Cardiac muscle cell (in vitro differentiated cells and primary cell): ENCODE measurements at regions not wholly inside any gene's neighbourhood (a gene's known extent, or its start where the extent isn't known, plus 50 kb on each side); places are given as distances from the start of the nearest gene placed in this dataset.
A peak's percentile ranks its signal among the peaks of the same experiment; 100 is the strongest.
"Not testable (repeated sequence)": the region's sequence is repeated elsewhere in the genome, so short reads cannot be mapped to it uniquely, and the experiment has no call there.

Source experiments
- DNase-seq, 2 donors: peaks; one replicate each; pipeline versions ENCODE4 v3.0.0 to v3.0.0-alpha.2; 2010 to 2017; ENCODE audit warnings: low read depth in 1 of 2, low spot score in 1 of 2
- H3K27ac ChIP-seq: fragments of 200-600 bp; sonication (generic); 2 replicates; pipeline ENCODE4 v1.5.1; 2016
- H3K27me3 ChIP-seq: fragments of 200-600 bp; sonication (generic); 2 replicates; pipeline ENCODE4 v1.6.0; 2016; ENCODE audit warnings: control low read depth
- H3K36me3 ChIP-seq: fragments of 200-600 bp; sonication (generic); 2 replicates; pipeline ENCODE4 v1.5.1; 2016; ENCODE audit warnings: control low read depth
- H3K4me1 ChIP-seq: fragments of 200-600 bp; sonication (generic); 2 replicates; pipeline ENCODE4 v1.8.1; 2017; ENCODE audit warnings: low read depth, mild to moderate bottlenecking, mixed run types
- H3K4me3 ChIP-seq: fragments of 200-600 bp; sonication (generic); 2 replicates; pipeline ENCODE4 v1.5.1; 2016; ENCODE audit warnings: mild to moderate bottlenecking
- H3K9me3 ChIP-seq: fragments of 200-600 bp; sonication (generic); 2 replicates; pipeline ENCODE4 v1.5.1; 2017; ENCODE audit warnings: low read depth, mild to moderate bottlenecking, control low read depth
- TF ChIP-seq, protein P1 (sequence below): IDR thresholded peaks from 2 replicates; pipeline ENCODE4 v1.5.1; 2012; ENCODE audit warnings: low read depth, mild to moderate bottlenecking, low read length

DNA sequence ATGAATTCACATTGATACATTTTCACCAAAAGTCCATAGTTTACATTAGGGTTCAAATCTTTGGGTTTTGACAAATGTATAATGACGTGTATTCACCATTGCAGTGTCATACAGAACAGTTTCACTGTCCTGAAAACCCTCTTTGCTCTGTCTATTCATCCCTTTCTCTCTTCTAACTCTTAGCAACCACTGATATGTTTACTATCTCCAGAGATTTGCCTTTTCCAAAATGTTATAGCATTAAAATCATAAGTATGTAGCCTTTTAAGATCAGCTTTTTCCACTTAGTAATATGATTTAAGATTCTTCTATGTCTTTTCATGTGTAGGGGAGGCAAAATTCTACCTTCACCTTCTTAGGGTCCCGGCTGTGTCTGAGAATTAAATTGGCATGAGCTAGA lies 203.8 kb downstream of the TPRG1 start:
- Histone ChIP-seq H3K4me1 (no peaks in the 10 kb centered on the region), H3K36me3 (no peaks in the 10 kb centered on the region), H3K4me3 (no peak overlapping the region), H3K27ac (no peak overlapping the region), H3K9me3 (no peaks in the 10 kb centered on the region), H3K27me3 (no peaks in the 10 kb centered on the region)
- DNase-seq: no peak
- TF ChIP-seq, protein P1, sequence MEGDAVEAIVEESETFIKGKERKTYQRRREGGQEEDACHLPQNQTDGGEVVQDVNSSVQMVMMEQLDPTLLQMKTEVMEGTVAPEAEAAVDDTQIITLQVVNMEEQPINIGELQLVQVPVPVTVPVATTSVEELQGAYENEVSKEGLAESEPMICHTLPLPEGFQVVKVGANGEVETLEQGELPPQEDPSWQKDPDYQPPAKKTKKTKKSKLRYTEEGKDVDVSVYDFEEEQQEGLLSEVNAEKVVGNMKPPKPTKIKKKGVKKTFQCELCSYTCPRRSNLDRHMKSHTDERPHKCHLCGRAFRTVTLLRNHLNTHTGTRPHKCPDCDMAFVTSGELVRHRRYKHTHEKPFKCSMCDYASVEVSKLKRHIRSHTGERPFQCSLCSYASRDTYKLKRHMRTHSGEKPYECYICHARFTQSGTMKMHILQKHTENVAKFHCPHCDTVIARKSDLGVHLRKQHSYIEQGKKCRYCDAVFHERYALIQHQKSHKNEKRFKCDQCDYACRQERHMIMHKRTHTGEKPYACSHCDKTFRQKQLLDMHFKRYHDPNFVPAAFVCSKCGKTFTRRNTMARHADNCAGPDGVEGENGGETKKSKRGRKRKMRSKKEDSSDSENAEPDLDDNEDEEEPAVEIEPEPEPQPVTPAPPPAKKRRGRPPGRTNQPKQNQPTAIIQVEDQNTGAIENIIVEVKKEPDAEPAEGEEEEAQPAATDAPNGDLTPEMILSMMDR: no peak

DNA sequence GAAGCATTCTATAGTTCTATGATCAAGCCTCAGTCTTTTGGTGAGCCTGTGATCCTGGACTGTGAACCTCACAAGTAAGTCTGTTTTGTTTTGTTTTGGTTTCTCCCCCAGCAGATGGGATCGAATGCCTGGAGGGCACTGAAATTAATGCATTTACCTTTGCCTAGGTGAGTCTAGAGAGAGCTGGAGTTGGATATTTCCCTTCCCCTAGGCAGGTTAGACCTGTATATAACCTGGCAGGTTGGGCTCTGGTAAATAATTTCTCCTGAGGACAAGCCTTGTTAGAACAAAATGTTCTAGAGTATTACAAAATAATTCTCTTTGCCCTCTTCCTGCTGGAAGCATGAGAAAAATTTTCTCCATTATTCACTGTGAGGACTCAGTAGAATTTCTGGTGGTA lies 211.9 kb downstream of the TPRG1 start:
- Histone ChIP-seq H3K4me1 (no peaks in the 10 kb centered on the region), H3K4me3 (no peak overlapping the region), H3K9me3 (no peaks in the 10 kb centered on the region), H3K27ac (no peak overlapping the region), H3K27me3 (no peaks in the 10 kb centered on the region), H3K36me3 (no peaks in the 10 kb centered on the region)
- TF ChIP-seq, protein P1: no peak
- DNase-seq: no peak

DNA sequence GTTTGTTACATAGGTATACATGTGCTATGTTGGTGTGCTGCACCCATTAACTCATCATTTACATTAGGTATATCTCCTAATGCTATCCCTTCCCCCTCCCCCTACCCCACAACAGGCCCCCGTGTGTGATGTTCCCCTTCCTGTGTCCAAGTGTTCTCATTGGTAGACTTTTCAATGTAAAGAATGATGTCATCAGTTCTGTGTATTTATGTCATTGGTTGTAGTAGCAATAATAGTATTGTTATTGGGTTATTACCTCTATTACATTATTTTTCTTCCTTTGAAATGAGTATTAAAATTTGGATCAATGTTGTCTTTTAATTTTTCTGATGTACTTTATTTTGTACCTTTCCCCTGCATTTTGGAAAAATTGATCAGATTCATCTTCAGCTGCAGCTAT lies 214.1 kb downstream of the TPRG1 start:
- not testable (repeated sequence) for H3K36me3 ChIP-seq, H3K9me3 ChIP-seq, H3K4me1 ChIP-seq, H3K4me3 ChIP-seq, DNase-seq, H3K27me3 ChIP-seq, H3K27ac ChIP-seq

DNA sequence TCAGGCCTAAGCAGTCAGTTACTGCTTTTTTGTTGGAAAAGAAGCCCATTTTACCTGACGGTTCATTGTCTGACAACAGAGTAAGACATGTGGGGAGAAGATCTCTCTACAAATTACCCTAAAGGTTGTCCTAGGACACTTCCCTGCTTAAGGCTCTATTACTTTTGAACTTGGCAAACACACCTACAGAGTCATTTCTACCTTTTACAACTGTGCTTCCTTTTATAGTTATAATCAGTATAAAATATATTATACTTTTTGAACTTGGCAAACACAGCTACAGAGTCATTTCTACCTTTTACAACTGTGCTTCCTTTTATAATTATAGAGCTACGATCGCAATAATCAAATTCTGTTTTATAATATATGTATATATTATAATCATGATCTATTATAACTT lies 215.0 kb downstream of the TPRG1 start:
- TF ChIP-seq, protein P1: no peak
- DNase-seq: no peak
- H3K36me3 ChIP-seq: no peaks in the 10 kb centered on the region
- H3K4me3 ChIP-seq: no peak overlapping the region
- H3K27ac ChIP-seq: no peak overlapping the region
- no peaks in the 10 kb centered on the region for H3K9me3 ChIP-seq
- no peaks in the 10 kb centered on the region for H3K27me3 ChIP-seq
- no peaks in the 10 kb centered on the region for H3K4me1 ChIP-seq

DNA sequence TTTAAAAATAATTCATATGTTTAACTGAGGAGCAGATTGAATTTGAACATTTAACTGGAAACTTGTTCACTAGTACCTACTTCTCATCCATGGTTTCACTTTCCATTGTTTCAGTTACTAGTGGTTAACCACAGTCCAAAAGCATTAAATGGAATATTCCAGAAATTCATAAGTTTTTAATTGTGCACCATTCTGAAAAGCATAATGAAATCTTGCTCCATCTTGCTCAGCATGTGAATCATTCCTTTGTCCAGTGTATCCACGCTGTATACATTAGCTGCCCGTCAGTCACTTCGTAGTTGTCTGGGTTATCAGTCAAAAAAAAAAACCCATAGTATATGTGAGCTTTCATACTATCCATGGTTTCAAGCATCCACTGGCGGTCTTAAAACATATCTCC lies 217.6 kb downstream of the TPRG1 start:
- TF ChIP-seq, protein P1: no peak

DNA sequence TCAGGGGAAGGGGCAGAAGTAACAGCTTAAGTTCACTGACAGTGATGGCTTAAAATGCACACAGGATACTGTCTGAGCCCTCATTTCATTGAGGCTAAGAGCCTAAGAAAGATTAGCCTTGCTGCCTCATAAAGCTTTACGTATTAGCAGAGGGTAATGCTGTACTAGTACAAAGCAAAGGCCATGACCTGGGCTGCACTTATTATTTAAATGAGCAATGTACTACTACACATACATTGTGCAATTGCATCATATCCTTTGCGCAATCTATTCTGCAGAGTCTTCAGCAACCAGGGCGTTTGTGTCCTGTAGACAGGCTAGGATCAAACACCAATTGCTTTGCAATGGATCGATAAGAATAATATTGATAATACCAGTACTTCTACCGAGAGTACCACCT lies 221.8 kb downstream of the TPRG1 start:
- Histone ChIP-seq H3K27me3 (no peaks in the 10 kb centered on the region), H3K9me3 (no peaks in the 10 kb centered on the region), H3K27ac (no peak overlapping the region), H3K4me3 (no peak overlapping the region), H3K4me1 (no peaks in the 10 kb centered on the region), H3K36me3 (no peaks in the 10 kb centered on the region)
- DNase-seq: peak in 1 of 2 donors; percentile 47
- TF ChIP-seq, protein P1: no peak

More for the DNA sequence above, 217.6 kb downstream of the TPRG1 start:
- no peaks in the 10 kb centered on the region for H3K9me3 ChIP-seq
- no peaks in the 10 kb centered on the region for H3K27me3 ChIP-seq
- no peak overlapping the region for H3K4me3 ChIP-seq
- peak in 1 of 2 donors; percentile 16 for DNase-seq
- no peak overlapping the region for H3K27ac ChIP-seq
- H3K36me3 ChIP-seq: no peaks in the 10 kb centered on the region
- no peaks in the 10 kb centered on the region for H3K4me1 ChIP-seq
